ENCODE measurements at regions not wholly inside any gene's neighbourhood (a gene's known extent, or its start where the extent isn't known, plus 50 kb on each side); places are given as distances from the start of the nearest gene placed in this dataset.

DNA sequence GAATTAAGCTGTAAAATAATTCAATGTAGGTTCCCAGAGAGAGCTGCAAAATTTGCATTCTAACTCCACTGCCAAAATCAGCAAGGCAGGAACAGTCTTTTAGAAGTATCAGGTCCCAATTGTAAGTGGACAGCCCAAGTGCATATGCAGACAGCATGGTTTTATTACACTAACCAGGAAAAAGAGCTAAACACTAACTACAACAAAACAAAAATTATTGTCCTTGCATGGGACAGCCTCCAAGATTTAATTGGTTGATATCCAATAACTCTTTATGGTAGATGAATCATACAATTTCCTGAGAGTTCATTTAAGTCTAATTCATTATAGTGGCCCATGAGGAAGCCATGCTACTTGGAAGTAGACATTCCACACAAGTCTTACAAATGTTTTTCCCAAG is 154.3 kb upstream of the ZNF648 start:
- TF ChIP-seq, protein P1, sequence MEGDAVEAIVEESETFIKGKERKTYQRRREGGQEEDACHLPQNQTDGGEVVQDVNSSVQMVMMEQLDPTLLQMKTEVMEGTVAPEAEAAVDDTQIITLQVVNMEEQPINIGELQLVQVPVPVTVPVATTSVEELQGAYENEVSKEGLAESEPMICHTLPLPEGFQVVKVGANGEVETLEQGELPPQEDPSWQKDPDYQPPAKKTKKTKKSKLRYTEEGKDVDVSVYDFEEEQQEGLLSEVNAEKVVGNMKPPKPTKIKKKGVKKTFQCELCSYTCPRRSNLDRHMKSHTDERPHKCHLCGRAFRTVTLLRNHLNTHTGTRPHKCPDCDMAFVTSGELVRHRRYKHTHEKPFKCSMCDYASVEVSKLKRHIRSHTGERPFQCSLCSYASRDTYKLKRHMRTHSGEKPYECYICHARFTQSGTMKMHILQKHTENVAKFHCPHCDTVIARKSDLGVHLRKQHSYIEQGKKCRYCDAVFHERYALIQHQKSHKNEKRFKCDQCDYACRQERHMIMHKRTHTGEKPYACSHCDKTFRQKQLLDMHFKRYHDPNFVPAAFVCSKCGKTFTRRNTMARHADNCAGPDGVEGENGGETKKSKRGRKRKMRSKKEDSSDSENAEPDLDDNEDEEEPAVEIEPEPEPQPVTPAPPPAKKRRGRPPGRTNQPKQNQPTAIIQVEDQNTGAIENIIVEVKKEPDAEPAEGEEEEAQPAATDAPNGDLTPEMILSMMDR (IDR thresholded peaks at IDR 0.05), result no peak
- no peak for TF ChIP-seq POLR2A (IDR thresholded peaks at IDR 0.05)
